Muscle of arm (tissue), 1 donor: ENCODE measurements at regions not wholly inside any gene's neighbourhood (a gene's known extent, or its start where the extent isn't known, plus 50 kb on each side); places are given as distances from the start of the nearest gene placed in this dataset.

Source experiments
- DNase-seq: peaks from one replicate; pipeline ENCODE4 v3.0.0-alpha.2; 2013

GRCh38 chr12:21713133-21713532, 55.5 kb upstream of the LDHB start:
- DNase-seq = no peak

GRCh38 chr12:21710958-21711775, 53.5 kb upstream of the LDHB start:
- DNase-seq = peak; percentile 28
